Erythroblast (primary cell): ENCODE measurements at regions not wholly inside any gene's neighbourhood (a gene's known extent, or its start where the extent isn't known, plus 50 kb on each side); places are given as distances from the start of the nearest gene placed in this dataset.

ENCODE experiments used
- DNase-seq, 2 experiments: peaks; one replicate each; lab custom pipeline; 2025; lab: John Stamatoyannopoulos, UW
- GATA1 ChIP-seq: IDR thresholded peaks from 2 replicates; pipeline ENCODE4 v1.6.1; 2011; ENCODE audit warnings: low read depth, mild to moderate bottlenecking, control low read depth, low read length, moderate library complexity
- POLR2A ChIP-seq: IDR thresholded peaks from 2 replicates; pipeline ENCODE4 v1.6.1; 2011; ENCODE audit warnings: mild to moderate bottlenecking, low read length

DNA sequence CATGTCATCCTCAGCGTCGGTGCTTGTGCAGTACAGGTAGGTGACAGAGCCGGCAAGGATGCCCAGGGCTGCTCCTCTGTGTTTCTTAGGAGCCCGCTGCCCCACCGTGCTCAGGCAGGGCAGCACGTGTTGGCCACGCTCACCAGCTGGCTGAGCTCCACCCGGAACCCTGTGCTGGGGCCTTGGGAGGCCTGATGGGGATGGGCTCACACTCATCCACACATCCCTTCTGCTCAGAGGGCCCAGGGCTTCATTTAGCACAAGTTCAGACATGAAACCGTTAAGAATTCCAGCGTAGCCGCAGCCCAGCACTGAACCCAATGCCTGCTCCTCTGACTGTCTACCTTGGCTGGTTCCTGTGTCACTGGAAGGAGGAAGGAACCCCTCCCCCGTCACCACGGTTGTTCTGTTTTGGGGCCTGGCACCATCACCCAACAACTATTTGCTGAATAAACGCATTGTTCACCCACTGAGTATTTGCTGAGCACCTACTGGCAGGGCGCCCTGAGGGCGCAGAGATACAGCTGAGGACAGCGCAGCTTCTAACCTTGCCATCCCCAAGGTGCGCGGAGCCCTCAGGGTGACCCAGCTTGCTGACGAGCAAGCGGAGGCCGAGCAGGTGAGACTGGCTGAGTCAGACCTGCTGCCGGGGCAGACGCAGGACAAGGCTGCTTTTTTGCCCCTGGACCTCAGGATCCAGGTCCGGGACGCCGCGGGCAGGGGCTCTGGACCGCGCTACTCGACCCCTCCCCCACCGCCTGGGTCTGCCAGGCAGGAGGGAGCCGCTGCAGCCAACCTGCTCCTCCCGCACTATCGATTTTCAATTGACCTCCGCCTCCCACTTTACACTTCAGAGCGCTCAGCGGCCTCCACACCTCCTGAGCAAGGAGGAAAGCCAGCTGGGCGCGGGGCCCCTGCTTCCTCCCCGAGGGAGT is 50.6 kb upstream of the RET start:
- DNase-seq: no peak
- TF ChIP-seq GATA1: no peak
- TF ChIP-seq POLR2A: no peak
